ENCODE measurements at regions not wholly inside any gene's neighbourhood (a gene's known extent, or its start where the extent isn't known, plus 50 kb on each side); places are given as distances from the start of the nearest gene placed in this dataset.

GRCh38 chr16:49097964-49098363 is 183.7 kb downstream of the CBLN1 start:
- Histone ChIP-seq H3K27me3 (ENCODE audit: control insufficient read depth, insufficient read depth, low read length) (no peaks in the 10 kb centered on the region), H3K4me3 (ENCODE audit: low read depth, low read length) (no peak overlapping the region), H3K9me3 (ENCODE audit: control insufficient read depth, insufficient read depth, low read length) (peaks cover 16% of the 10 kb centered on the region; the same call in 1 of the 2 replicates), H3K27ac (ENCODE audit: low read depth, low read length) (no peak overlapping the region)
- no peak for TF ChIP-seq CTCF (IDR thresholded peaks at IDR 0.05; ENCODE audit: low read depth, low read length)
- ChIA-PET CTCF (no interaction called here), POLR2A (no interaction called here)
- no peak for DNase-seq (ENCODE audit: low read depth, low spot score)

- no peaks in the 10 kb centered on the region for H3K27me3 ChIP-seq (ENCODE audit: control insufficient read depth, insufficient read depth, low read length)
- TF ChIP-seq CTCF (IDR thresholded peaks at IDR 0.05; ENCODE audit: low read depth, low read length) = no peak
- ChIA-PET POLR2A (no interaction called here), CTCF (no interaction called here)
- no peak overlapping the region for H3K27ac ChIP-seq (ENCODE audit: low read depth, low read length)
- H3K4me3 ChIP-seq (ENCODE audit: low read depth, low read length) = no peak overlapping the region
- peaks cover 15% of the 10 kb centered on the region; the same call in 1 of the 2 replicates for H3K9me3 ChIP-seq (ENCODE audit: control insufficient read depth, insufficient read depth, low read length)
- no peak for DNase-seq (ENCODE audit: low read depth, low spot score)
These were observed 185.3 kb downstream of the CBLN1 start for GRCh38 chr16:49096176-49096945.

GRCh38 chr16:49095539-49095938 is 186.1 kb downstream of the CBLN1 start:
- H3K9me3 ChIP-seq (ENCODE audit: control insufficient read depth, insufficient read depth, low read length) = peaks cover 13% of the 10 kb centered on the region; the same call in 1 of the 2 replicates
- DNase-seq (ENCODE audit: low read depth, low spot score) = no peak
- ChIA-PET POLR2A (no interaction called here), CTCF (no interaction called here)
- no peaks in the 10 kb centered on the region for H3K27me3 ChIP-seq (ENCODE audit: control insufficient read depth, insufficient read depth, low read length)
- no peak overlapping the region for H3K27ac ChIP-seq (ENCODE audit: low read depth, low read length)
- TF ChIP-seq CTCF (IDR thresholded peaks at IDR 0.05; ENCODE audit: low read depth, low read length) = no peak
- H3K4me3 ChIP-seq (ENCODE audit: low read depth, low read length) = no peak overlapping the region

- no peak for TF ChIP-seq CTCF (IDR thresholded peaks at IDR 0.05; ENCODE audit: low read depth, low read length)
- peaks cover 13% of the 10 kb centered on the region; the same call in 1 of the 2 replicates for H3K9me3 ChIP-seq (ENCODE audit: control insufficient read depth, insufficient read depth, low read length)
- CTCF ChIA-PET = no interaction called here
- H3K27ac ChIP-seq (ENCODE audit: low read depth, low read length) = no peak overlapping the region
- H3K27me3 ChIP-seq (ENCODE audit: control insufficient read depth, insufficient read depth, low read length) = no peaks in the 10 kb centered on the region
- no peak for DNase-seq (ENCODE audit: low read depth, low spot score)
- no peak overlapping the region for H3K4me3 ChIP-seq (ENCODE audit: low read depth, low read length)
- POLR2A ChIA-PET = no interaction called here
These were observed 187.2 kb downstream of the CBLN1 start for GRCh38 chr16:49094471-49094870.

- TF ChIP-seq CTCF (IDR thresholded peaks at IDR 0.05; ENCODE audit: low read depth, low read length) = no peak
- POLR2A ChIA-PET = no interaction called here
- H3K9me3 ChIP-seq (ENCODE audit: control insufficient read depth, insufficient read depth, low read length) = peaks cover 13% of the 10 kb centered on the region; the same call in 1 of the 2 replicates
- no peak for DNase-seq (ENCODE audit: low read depth, low spot score)
- CTCF ChIA-PET = no interaction called here
- H3K27me3 ChIP-seq (ENCODE audit: control insufficient read depth, insufficient read depth, low read length) = no peaks in the 10 kb centered on the region
- H3K4me3 ChIP-seq (ENCODE audit: low read depth, low read length) = no peak overlapping the region
- H3K27ac ChIP-seq (ENCODE audit: low read depth, low read length) = no peak overlapping the region
These were observed 187.7 kb downstream of the CBLN1 start for GRCh38 chr16:49093939-49094338.
